Epithelial cell of esophagus (primary cell): ENCODE measurements at regions not wholly inside any gene's neighbourhood (a gene's known extent, or its start where the extent isn't known, plus 50 kb on each side); places are given as distances from the start of the nearest gene placed in this dataset.
A peak's percentile ranks its signal among the peaks of the same experiment; 100 is the strongest.

Experiments
- DNase-seq: peaks from one replicate; pipeline ENCODE4 v3.0.0; 2010; ENCODE audit warnings: low read depth
- H3K4me3 ChIP-seq: 2 replicates; pipeline ENCODE4 v1.5.1; 2011; ENCODE audit warnings: mild to moderate bottlenecking, low read length, control low read depth
- CTCF ChIP-seq: IDR thresholded peaks from 2 replicates; pipeline ENCODE4 v1.5.1; 2011; ENCODE audit warnings: low read depth, mild to moderate bottlenecking, low read length, control low read depth, inconsistent platforms; ENCODE audit not compliant: insufficient read depth; ENCODE audit errors: missing control alignments

DNA sequence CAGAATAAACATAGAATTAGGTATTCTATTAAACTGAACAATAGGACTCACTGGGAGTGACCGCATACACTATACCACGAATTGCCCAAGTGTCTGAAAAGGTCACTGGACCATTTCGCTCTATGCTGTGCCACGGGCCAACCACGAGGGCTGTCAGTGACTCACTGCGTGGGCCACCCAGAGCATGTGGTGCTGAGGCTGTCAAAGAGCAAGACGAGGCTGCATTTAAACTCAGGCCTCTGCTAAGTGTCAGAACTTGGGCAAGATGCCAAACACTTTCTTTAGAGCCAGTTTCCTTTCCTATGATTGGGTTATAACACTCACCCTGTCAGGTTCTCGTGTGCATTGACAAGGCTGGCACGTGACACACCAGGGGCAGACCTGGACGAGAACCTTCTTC is 97.5 kb downstream of the SH3YL1 start:
- no peak overlapping the region for H3K4me3 ChIP-seq
- no peak for DNase-seq
- no peak for TF ChIP-seq CTCF

- no peak for DNase-seq
- no peak overlapping the region for H3K4me3 ChIP-seq
- TF ChIP-seq CTCF, result no peak
These were observed 98.3 kb downstream of the SH3YL1 start for GRCh38 chr2:165530-165929.

DNA sequence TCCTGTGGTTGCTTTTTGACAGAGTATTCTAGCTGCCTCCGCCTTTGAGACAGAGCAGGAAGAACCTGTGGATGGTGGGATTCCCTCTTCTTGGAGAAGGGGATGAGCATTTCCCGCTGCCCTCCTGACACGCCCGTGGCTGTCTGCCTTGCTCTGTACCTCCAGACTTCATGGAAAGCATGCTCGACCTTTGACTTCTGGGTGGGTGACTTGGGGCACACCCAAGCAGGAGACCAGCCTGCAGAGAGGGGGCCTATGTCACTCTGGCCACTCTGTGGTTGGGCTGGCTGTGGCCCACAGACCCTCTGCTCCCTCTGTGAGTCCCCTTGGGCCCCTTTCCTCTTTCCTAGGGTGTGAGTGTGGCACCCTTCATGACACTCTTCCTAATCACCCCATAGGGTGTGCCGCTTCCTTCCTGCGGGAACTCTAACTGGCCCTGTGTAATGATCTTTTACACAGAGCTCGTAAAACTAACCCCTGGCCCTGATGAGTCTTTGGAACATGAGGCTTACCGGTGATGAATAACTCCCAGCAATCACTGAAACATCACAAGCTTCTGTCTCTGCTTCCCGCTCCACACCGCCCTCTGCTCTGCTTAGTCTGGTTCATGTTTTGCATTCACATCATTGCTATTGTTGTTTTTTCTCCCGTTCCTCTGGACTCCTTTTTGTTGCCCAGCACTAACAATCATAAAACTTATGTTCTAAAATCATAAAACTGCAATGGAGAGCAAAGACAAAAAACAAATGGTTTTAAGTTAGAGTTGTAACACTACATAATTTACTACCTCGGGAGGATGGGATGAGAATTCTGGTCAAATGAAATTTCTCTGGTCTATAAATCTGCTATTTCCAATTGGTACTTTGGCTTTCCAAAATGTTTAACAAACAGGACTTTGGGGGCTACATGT is 101.1 kb downstream of the SH3YL1 start:
- no peak for TF ChIP-seq CTCF
- H3K4me3 ChIP-seq, result no peak overlapping the region

DNA sequence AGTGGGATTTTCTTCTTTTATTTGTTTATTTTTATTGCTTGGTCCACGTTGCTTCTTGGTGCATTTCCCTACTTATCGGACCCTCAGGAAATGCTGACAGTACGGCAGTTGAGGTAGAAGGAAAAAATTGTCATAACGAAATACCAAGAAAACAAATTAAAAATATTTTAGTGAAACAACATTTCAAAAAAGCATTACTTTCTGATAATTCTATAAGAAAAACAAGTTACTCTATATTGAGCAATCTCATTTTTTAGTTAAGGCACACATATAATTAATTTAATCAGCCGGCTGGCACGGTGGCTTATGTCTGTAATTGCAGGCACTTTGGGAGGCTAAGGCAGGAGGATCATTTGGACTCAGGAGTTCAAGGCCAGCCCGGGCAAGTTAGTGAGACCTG is 102.1 kb downstream of the SH3YL1 start:
- DNase-seq, result no peak
- H3K4me3 ChIP-seq, result no peak overlapping the region
- no peak for TF ChIP-seq CTCF

More for the DNA sequence above, 101.1 kb downstream of the SH3YL1 start:
- no peak for DNase-seq

- no peak for TF ChIP-seq CTCF
- peak; percentile 72 for DNase-seq
- no peak overlapping the region for H3K4me3 ChIP-seq
These were observed 105.4 kb upstream of the FAM110C start for GRCh38 chr2:151553-152334.

GRCh38 chr2:145407-145806 is 99.1 kb upstream of the FAM110C start:
- DNase-seq, result peak; percentile 52
- no peak overlapping the region for H3K4me3 ChIP-seq
- no peak for TF ChIP-seq CTCF
